BLaER1 treated with 17β-estradiol and CSF1 and Interleukin-3, amounts not matched to agents 10 nM and 100 nM (cell line): ENCODE measurements at regions not wholly inside any gene's neighbourhood (a gene's known extent, or its start where the extent isn't known, plus 50 kb on each side); places are given as distances from the start of the nearest gene placed in this dataset.

Source experiments
- H3K27ac ChIP-seq, 11 experiments: shearing (Covaris generic); formaldehyde crosslinking; 2 replicates each; pipeline ENCODE4 v1.8.1; 2022
- H3K27me3 ChIP-seq, 11 experiments: shearing (Covaris generic); formaldehyde crosslinking; 2 replicates each; pipeline ENCODE4 v1.8.1; 2022
- H3K36me3 ChIP-seq, 11 experiments: shearing (Covaris generic); formaldehyde crosslinking; 2 replicates each; pipeline ENCODE4 v1.8.1; 2022
- H3K4me1 ChIP-seq, 10 experiments: shearing (Covaris generic); formaldehyde crosslinking; 2 replicates each; pipeline ENCODE4 v1.8.1; 2022
- H3K4me2 ChIP-seq, 11 experiments: shearing (Covaris generic); formaldehyde crosslinking; 2 replicates each; pipeline ENCODE4 v1.8.1; 2022
- H3K4me3 ChIP-seq, 10 experiments: shearing (Covaris generic); formaldehyde crosslinking; 2 replicates each; pipeline ENCODE4 v1.8.1; 2022
- H3K9ac ChIP-seq, 11 experiments: shearing (Covaris generic); formaldehyde crosslinking; 2 replicates each; pipeline ENCODE4 v1.8.1; 2022
- H3K9me3 ChIP-seq, 11 experiments: shearing (Covaris generic); formaldehyde crosslinking; replicated peaks in 1 of 11; 2 replicates each; pipeline ENCODE4 v1.8.1; 2022
- H4K20me1 ChIP-seq, 11 experiments: shearing (Covaris generic); formaldehyde crosslinking; 2 replicates each; pipeline ENCODE4 v1.8.1; 2022
- Cebpa-rat ChIP-seq, 11 experiments: shearing (Covaris generic); IDR thresholded peaks; 2 replicates each; pipeline ENCODE4 v1.8.1; 2022

- Histone ChIP-seq H3K27me3 (no peaks in the 10 kb centered on the region), H3K4me2 (no peak overlapping the region), H3K27ac (no peak overlapping the region), H3K36me3 (no peaks in the 10 kb centered on the region), H3K9me3 (peaks cover 0 to 9% (median 0%) of the 10 kb centered on the region in 11 experiments; a peak in 4 of 22 replicates), H3K9ac (no peak overlapping the region), H3K4me1 (no peaks in the 10 kb centered on the region), H3K4me3 (no peak overlapping the region), H4K20me1 (no peaks in the 10 kb centered on the region)
- TF ChIP-seq Cebpa-rat (IDR thresholded peaks at IDR 0.05): no peak
These were observed 155.0 kb downstream of the QDPR start for GRCh38 chr4:17356926-17357325.

GRCh38 chr4:17352357-17352756 is 159.5 kb downstream of the QDPR start:
- no peak for TF ChIP-seq Cebpa-rat (IDR thresholded peaks at IDR 0.05)
- Histone ChIP-seq H3K9me3 (peaks cover 0 to 21% (median 4%) of the 10 kb centered on the region in 11 experiments; a peak in 5 of 22 replicates), H3K4me1 (no peaks in the 10 kb centered on the region), H4K20me1 (no peaks in the 10 kb centered on the region), H3K36me3 (no peaks in the 10 kb centered on the region), H3K4me2 (no peak overlapping the region), H3K27me3 (no peaks in the 10 kb centered on the region), H3K4me3 (no peak overlapping the region), H3K27ac (no peak overlapping the region), H3K9ac (no peak overlapping the region)

- H3K4me3 ChIP-seq: no peak overlapping the region
- H3K36me3 ChIP-seq: no peaks in the 10 kb centered on the region
- H3K4me2 ChIP-seq: no peak overlapping the region
- no peak overlapping the region for H3K9ac ChIP-seq
- H3K9me3 ChIP-seq: peaks cover 0 to 15% (median 0%) of the 10 kb centered on the region in 11 experiments; a peak in 3 of 22 replicates
- H3K27me3 ChIP-seq: no peaks in the 10 kb centered on the region
- TF ChIP-seq Cebpa-rat (IDR thresholded peaks at IDR 0.05): no peak
- H4K20me1 ChIP-seq: no peaks in the 10 kb centered on the region
- no peaks in the 10 kb centered on the region for H3K4me1 ChIP-seq
- H3K27ac ChIP-seq: no peak overlapping the region
These were observed 164.4 kb downstream of the QDPR start for GRCh38 chr4:17347445-17347844.

- no peaks in the 10 kb centered on the region for H4K20me1 ChIP-seq
- H3K4me1 ChIP-seq: no peaks in the 10 kb centered on the region
- H3K9me3 ChIP-seq: no peaks in the 10 kb centered on the region
- no peak overlapping the region for H3K4me3 ChIP-seq
- no peak overlapping the region for H3K27ac ChIP-seq
- no peak for TF ChIP-seq Cebpa-rat (IDR thresholded peaks at IDR 0.05)
- H3K4me2 ChIP-seq: no peak overlapping the region
- no peaks in the 10 kb centered on the region for H3K27me3 ChIP-seq
- H3K9ac ChIP-seq: no peak overlapping the region
- H3K36me3 ChIP-seq: no peaks in the 10 kb centered on the region
These were observed 172.5 kb downstream of the QDPR start for GRCh38 chr4:17339376-17339775.

GRCh38 chr4:17336986-17337385 is 174.9 kb downstream of the QDPR start:
- Histone ChIP-seq H3K27me3 (no peaks in the 10 kb centered on the region), H3K36me3 (no peaks in the 10 kb centered on the region), H4K20me1 (no peaks in the 10 kb centered on the region), H3K27ac (no peak overlapping the region), H3K9me3 (no peaks in the 10 kb centered on the region), H3K9ac (no peak overlapping the region), H3K4me2 (no peak overlapping the region), H3K4me1 (no peaks in the 10 kb centered on the region), H3K4me3 (no peak overlapping the region)
- no peak for TF ChIP-seq Cebpa-rat (IDR thresholded peaks at IDR 0.05)

GRCh38 chr4:17336524-17336961 is 175.3 kb downstream of the QDPR start:
- no peaks in the 10 kb centered on the region for H3K4me1 ChIP-seq
- no peak overlapping the region for H3K4me3 ChIP-seq
- H3K4me2 ChIP-seq: no peak overlapping the region
- H4K20me1 ChIP-seq: no peaks in the 10 kb centered on the region
- no peaks in the 10 kb centered on the region for H3K9me3 ChIP-seq
- no peaks in the 10 kb centered on the region for H3K36me3 ChIP-seq
- no peak overlapping the region for H3K27ac ChIP-seq
- TF ChIP-seq Cebpa-rat (IDR thresholded peaks at IDR 0.05): no peak
- no peaks in the 10 kb centered on the region for H3K27me3 ChIP-seq
- H3K9ac ChIP-seq: no peak overlapping the region

- Histone ChIP-seq H3K27me3 (no peaks in the 10 kb centered on the region), H3K4me1 (peaks cover 0 to 3% (median 0%) of the 10 kb centered on the region in 10 experiments; a peak in 3 of 20 replicates), H3K36me3 (no peaks in the 10 kb centered on the region), H4K20me1 (no peaks in the 10 kb centered on the region), H3K27ac (no peak overlapping the region), H3K9me3 (no peaks in the 10 kb centered on the region), H3K9ac (no peak overlapping the region), H3K4me3 (no peak overlapping the region), H3K4me2 (no peak overlapping the region)
- no peak for TF ChIP-seq Cebpa-rat (IDR thresholded peaks at IDR 0.05)
These were observed 175.8 kb downstream of the QDPR start for GRCh38 chr4:17336069-17336468.

- H3K4me1 ChIP-seq: peaks cover 0 to 10% (median 0%) of the 10 kb centered on the region in 10 experiments; a peak in 6 of 20 replicates
- no peak for TF ChIP-seq Cebpa-rat (IDR thresholded peaks at IDR 0.05)
- H3K27ac ChIP-seq: no peak overlapping the region
- no peaks in the 10 kb centered on the region for H3K36me3 ChIP-seq
- no peaks in the 10 kb centered on the region for H4K20me1 ChIP-seq
- no peak overlapping the region for H3K9ac ChIP-seq
- H3K4me2 ChIP-seq: no peak overlapping the region
- no peak overlapping the region for H3K4me3 ChIP-seq
- H3K27me3 ChIP-seq: no peaks in the 10 kb centered on the region
- no peaks in the 10 kb centered on the region for H3K9me3 ChIP-seq
These were observed 176.5 kb downstream of the QDPR start for GRCh38 chr4:17335371-17335770.

GRCh38 chr4:17332478-17332877 is 179.4 kb downstream of the QDPR start:
- H3K4me3 ChIP-seq: no peak overlapping the region
- no peak for TF ChIP-seq Cebpa-rat (IDR thresholded peaks at IDR 0.05)
- no peak overlapping the region for H3K9ac ChIP-seq
- no peaks in the 10 kb centered on the region for H3K9me3 ChIP-seq
- H3K4me2 ChIP-seq: no peak overlapping the region
- no peaks in the 10 kb centered on the region for H3K36me3 ChIP-seq
- H3K27me3 ChIP-seq: no peaks in the 10 kb centered on the region
- H3K4me1 ChIP-seq: peaks cover 0 to 39% (median 17%) of the 10 kb centered on the region in 10 experiments; a peak in 11 of 20 replicates
- no peak overlapping the region for H3K27ac ChIP-seq
- no peaks in the 10 kb centered on the region for H4K20me1 ChIP-seq

GRCh38 chr4:17329046-17329445 is 182.8 kb downstream of the QDPR start:
- Histone ChIP-seq H3K4me1 (peaks cover 0 to 39% (median 17%) of the 10 kb centered on the region in 10 experiments; a peak in 11 of 20 replicates), H3K27ac (peak overlapping the region in 4 of 11 experiments; percentile 0 to 40 (median 7); a peak in 3 of 22 replicates), H4K20me1 (no peaks in the 10 kb centered on the region), H3K9ac (no peak overlapping the region), H3K4me3 (no peak overlapping the region), H3K36me3 (no peaks in the 10 kb centered on the region), H3K9me3 (no peaks in the 10 kb centered on the region), H3K4me2 (peak overlapping the region in 6 of 11 experiments; percentile 5 to 78 (median 52); a peak in 8 of 22 replicates), H3K27me3 (no peaks in the 10 kb centered on the region)
- TF ChIP-seq Cebpa-rat (IDR thresholded peaks at IDR 0.05): no peak
